Mucosa of rectum (tissue), 2 donors: ENCODE measurements at regions not wholly inside any gene's neighbourhood (a gene's known extent, or its start where the extent isn't known, plus 50 kb on each side); places are given as distances from the start of the nearest gene placed in this dataset.

Source experiments
- H3K27ac ChIP-seq, 2 donors: one replicate each; pipeline ENCODE4 v1.7.0; 2013; ENCODE audit warnings: inconsistent platforms in 2 of 2, low read depth in 2 of 2, low read length in 2 of 2
- H3K27me3 ChIP-seq, 2 donors: one replicate each; pipeline ENCODE4 v1.7.0; 2013; ENCODE audit warnings: low read length in 2 of 2; ENCODE audit not compliant: control insufficient read depth in 2 of 2, insufficient read depth in 2 of 2
- H3K36me3 ChIP-seq, 2 donors: one replicate each; pipeline ENCODE4 v1.7.0; 2013; ENCODE audit warnings: low read length in 2 of 2; ENCODE audit not compliant: control insufficient read depth in 2 of 2, insufficient read depth in 2 of 2
- H3K4me1 ChIP-seq, 2 donors: one replicate each; pipeline ENCODE4 v1.7.0; 2013; ENCODE audit warnings: low read length in 2 of 2, mild to moderate bottlenecking in 1 of 2; ENCODE audit not compliant: control insufficient read depth in 2 of 2, insufficient read depth in 2 of 2
- H3K4me3 ChIP-seq, 2 donors: one replicate each; pipeline ENCODE4 v1.7.0; 2013; ENCODE audit warnings: low read length in 2 of 2
- H3K9ac ChIP-seq, 2 donors: one replicate each; pipeline ENCODE4 v1.7.0; 2013; ENCODE audit warnings: low read length in 2 of 2, low read depth in 1 of 2, mild to moderate bottlenecking in 1 of 2
- H3K9me3 ChIP-seq, 2 donors: one replicate each; pipeline ENCODE4 v1.7.0; 2013; ENCODE audit warnings: low read length in 2 of 2; ENCODE audit not compliant: control insufficient read depth in 2 of 2
- donor health status: healthy.
- donor health status: Normal muscosa, but diverticular disease.

DNA sequence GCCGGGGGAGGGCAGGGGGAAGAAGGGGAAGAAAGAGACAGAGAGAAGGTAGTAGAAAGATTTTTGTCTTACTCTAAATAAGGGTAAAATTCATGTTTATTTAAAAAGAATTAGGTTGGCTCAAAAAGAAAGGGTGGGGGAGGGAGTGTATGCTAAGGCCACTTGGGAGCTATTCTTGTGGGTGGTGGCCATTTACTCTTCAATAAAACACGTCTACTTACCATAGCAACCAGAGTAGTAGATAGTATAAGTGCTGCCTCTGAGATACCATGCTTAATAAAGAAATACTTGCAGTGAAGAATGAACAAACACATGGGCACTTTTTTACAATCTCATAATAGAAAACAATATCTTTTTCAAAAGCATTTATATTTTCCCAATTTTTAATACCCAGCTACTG is 538.1 kb upstream of the PTBP2 start:
- Histone ChIP-seq H3K27me3 (no peaks in the 10 kb centered on the region), H3K27ac (no peak overlapping the region), H3K4me1 (no peaks in the 10 kb centered on the region), H3K4me3 (no peak overlapping the region), H3K9me3 (no peaks in the 10 kb centered on the region), H3K36me3 (no peaks in the 10 kb centered on the region), H3K9ac (no peak overlapping the region)

DNA sequence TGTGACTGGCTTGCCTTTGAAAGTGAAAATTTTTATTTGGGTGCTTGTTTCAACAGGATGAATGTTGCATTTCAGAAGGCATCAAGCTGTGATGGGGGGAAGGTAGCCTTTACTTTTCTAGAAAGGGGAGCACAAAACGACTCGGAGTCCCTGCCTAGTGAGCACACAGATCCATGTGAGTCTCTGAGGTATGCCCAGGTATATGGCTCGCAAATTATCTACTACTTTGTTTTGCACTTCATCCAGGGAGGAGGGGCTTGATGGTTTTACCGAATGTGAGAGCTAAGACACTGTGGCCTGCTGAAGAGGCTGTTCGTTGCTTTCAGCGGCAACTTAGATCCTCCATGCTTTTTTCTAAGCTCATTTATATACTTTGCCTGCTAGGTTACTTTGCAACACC is 537.7 kb upstream of the PTBP2 start:
- H3K9ac ChIP-seq: no peak overlapping the region
- no peaks in the 10 kb centered on the region for H3K36me3 ChIP-seq
- H3K9me3 ChIP-seq: no peaks in the 10 kb centered on the region
- no peaks in the 10 kb centered on the region for H3K27me3 ChIP-seq
- no peak overlapping the region for H3K4me3 ChIP-seq
- no peak overlapping the region for H3K27ac ChIP-seq
- no peaks in the 10 kb centered on the region for H3K4me1 ChIP-seq

DNA sequence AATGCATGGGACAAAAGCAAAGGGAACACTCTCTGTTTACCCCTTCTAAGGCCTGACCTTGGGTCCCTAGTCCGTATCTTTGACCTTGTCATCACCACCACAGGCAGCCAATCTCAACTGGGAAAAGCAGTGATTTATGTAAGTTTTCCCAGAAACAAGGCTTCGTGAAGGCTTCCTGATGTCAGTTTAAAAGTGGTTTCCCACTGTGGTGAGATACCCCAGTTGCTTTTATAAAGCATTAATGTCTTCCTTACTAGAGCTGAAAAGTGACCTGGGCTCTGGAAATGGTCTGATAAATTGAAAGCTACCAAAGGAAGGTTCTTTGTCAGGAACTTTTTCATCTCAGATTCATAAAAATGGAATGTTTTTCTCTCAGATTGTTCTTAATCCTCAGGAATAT is 536.4 kb upstream of the PTBP2 start:
- no peaks in the 10 kb centered on the region for H3K27me3 ChIP-seq

DNA sequence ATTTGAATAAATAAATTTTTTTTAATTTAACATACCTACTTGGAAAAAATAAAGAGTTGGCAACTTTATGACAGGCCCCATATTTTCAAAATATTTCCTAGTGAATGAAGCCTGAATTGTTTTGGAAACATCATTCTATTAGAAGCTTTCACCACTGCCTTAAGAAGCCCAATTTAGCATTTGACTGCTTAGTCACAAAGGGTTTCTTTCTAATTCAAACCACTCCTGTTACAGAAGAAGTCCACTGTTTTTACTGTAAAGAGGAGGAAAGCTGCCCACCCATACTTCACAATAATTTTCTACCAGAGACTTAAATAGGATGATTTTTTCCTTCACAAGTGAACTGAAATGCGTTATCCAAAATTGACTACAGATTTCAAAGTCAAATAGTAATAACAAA is 534.6 kb upstream of the PTBP2 start:
- Histone ChIP-seq H3K36me3 (no peaks in the 10 kb centered on the region), H3K27ac (no peak overlapping the region), H3K4me1 (no peaks in the 10 kb centered on the region), H3K27me3 (no peaks in the 10 kb centered on the region), H3K4me3 (no peak overlapping the region), H3K9me3 (no peaks in the 10 kb centered on the region), H3K9ac (no peak overlapping the region)

More for the DNA sequence above, 536.4 kb upstream of the PTBP2 start:
- Histone ChIP-seq H3K27ac (no peak overlapping the region), H3K9me3 (no peaks in the 10 kb centered on the region), H3K4me1 (no peaks in the 10 kb centered on the region), H3K4me3 (no peak overlapping the region), H3K9ac (no peak overlapping the region), H3K36me3 (no peaks in the 10 kb centered on the region)

DNA sequence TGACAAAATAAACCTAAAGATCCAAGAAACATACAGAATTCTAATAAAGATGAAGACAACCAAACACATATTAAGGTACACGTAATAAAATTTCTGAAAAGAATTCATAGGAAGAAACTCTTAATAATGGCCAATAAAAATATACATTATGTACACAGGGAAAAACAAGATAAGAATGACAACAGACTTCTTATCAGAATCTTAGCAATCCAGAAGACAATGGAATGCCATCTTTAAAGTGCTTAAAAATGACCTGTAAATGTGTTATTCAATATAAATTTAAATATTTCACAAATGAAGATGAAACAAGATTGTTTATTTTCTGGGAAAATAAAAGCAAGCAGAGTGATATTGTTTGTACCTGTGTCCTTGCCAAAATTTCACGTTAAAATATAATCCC is 530.4 kb upstream of the PTBP2 start:
- Histone ChIP-seq H3K4me1 (no peaks in the 10 kb centered on the region), H3K27ac (no peak overlapping the region), H3K4me3 (no peak overlapping the region), H3K36me3 (no peaks in the 10 kb centered on the region), H3K9me3 (no peaks in the 10 kb centered on the region), H3K27me3 (no peaks in the 10 kb centered on the region), H3K9ac (no peak overlapping the region)

DNA sequence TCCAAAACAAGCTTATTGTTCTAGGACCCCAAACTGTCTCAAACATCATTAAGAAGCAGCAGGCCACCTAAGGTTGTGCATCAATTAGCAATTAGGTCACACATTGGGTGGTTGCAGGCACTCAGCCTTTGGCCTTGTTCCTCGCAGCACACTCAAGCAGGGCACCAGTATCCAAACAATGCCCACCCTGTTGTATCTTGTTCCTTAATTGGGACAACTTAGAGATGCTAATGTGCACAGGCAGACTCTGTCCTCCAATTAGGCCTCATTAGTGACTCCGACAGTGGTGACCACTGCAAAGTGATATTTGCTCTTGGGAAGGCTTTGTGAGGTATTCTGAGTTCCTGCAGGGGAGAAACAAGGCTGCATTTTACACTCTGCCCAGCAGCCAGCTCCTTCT is 515.1 kb upstream of the PTBP2 start:
- Histone ChIP-seq H3K27me3 (no peaks in the 10 kb centered on the region), H3K36me3 (no peaks in the 10 kb centered on the region), H3K27ac (no peak overlapping the region), H3K9me3 (no peaks in the 10 kb centered on the region), H3K4me1 (no peaks in the 10 kb centered on the region), H3K9ac (no peak overlapping the region), H3K4me3 (no peak overlapping the region)

DNA sequence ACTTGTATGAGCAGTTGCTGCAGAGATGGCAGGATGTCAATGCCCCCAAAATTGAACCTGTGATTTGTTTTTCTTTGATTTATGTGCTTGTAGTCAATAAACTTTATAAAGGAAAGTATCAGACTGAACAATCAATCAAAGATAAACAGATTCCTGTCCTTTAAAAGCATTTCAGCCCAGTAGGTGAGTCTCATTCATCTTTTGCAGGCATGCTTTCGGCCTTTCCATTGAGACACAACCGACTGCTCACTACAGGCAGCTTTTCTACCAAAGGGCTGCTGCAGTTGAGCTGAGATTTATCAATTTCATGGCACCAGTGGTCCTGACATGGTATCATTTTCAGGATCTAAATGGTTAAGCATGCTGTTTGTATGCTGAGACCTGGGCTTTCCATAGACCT is 513.6 kb upstream of the PTBP2 start:
- H3K4me3 ChIP-seq: no peak overlapping the region
- no peaks in the 10 kb centered on the region for H3K36me3 ChIP-seq
- H3K9ac ChIP-seq: no peak overlapping the region
- H3K4me1 ChIP-seq: no peaks in the 10 kb centered on the region
- no peaks in the 10 kb centered on the region for H3K9me3 ChIP-seq
- no peak overlapping the region for H3K27ac ChIP-seq
- H3K27me3 ChIP-seq: no peaks in the 10 kb centered on the region

DNA sequence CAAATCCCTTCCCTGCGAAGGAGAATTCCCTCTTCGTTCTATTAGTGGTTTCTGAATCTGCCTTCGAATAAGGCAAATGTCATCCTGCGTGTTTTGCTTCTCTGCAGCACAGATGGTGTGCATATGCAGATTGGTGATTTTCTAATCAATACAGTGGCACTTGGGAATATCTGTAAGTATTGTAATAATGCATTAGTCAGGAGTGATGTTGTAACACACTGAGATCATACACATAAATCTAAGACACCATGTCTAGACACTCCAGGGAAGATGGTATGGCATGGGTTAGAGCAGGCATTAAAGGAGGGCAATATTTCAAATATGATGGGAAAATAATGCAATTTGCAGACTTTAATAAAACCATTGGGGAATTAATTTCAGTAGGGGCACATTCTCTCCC is 513.2 kb upstream of the PTBP2 start:
- Histone ChIP-seq H3K9ac (no peak overlapping the region), H3K4me3 (no peak overlapping the region), H3K4me1 (no peaks in the 10 kb centered on the region)

DNA sequence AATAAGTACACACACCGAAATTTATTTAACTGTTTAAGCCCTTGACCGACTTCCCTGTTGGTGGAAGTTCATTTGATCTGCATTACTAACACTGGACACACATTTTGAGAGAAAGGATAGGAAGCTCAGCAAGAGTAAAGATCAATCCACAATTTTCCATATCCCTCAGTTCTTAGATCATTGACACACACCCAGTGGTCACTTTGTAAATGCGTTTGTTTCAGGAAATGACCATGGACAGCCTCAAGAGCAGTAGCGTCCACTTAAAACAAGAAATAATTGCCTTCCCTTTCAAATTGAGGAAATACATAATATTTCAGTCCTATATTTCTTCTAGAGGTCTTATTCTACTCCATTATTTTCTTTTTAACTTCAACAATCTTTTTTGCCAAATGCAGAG is 511.5 kb upstream of the PTBP2 start:
- no peaks in the 10 kb centered on the region for H3K9me3 ChIP-seq
- H3K4me3 ChIP-seq: no peak overlapping the region
- no peak overlapping the region for H3K9ac ChIP-seq
- no peaks in the 10 kb centered on the region for H3K36me3 ChIP-seq
- no peaks in the 10 kb centered on the region for H3K4me1 ChIP-seq
- H3K27me3 ChIP-seq: no peaks in the 10 kb centered on the region
- H3K27ac ChIP-seq: no peak overlapping the region

More for the DNA sequence above, 513.2 kb upstream of the PTBP2 start:
- Histone ChIP-seq H3K27ac (no peak overlapping the region), H3K9me3 (no peaks in the 10 kb centered on the region), H3K27me3 (no peaks in the 10 kb centered on the region), H3K36me3 (no peaks in the 10 kb centered on the region)

DNA sequence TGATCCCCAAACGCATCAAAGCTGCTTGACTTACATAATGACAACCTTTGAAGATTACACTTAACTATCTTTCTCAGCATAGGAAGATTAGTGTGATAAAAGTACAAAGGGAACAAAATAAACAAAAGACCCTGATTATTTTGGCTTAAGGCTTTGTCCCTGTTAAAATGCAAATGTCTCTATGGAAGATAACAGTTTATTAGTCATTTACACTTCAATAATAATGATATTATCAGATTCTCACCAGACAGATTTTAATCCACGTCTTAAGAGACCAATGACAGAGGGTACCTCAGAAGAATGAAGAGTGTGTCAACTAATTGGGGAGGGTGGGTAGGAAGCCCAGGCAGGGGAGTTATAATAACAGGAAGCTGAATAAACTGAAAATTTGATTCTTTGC is 510.4 kb upstream of the PTBP2 start:
- Histone ChIP-seq H3K4me3 (no peak overlapping the region), H3K4me1 (no peaks in the 10 kb centered on the region), H3K9ac (no peak overlapping the region), H3K27me3 (no peaks in the 10 kb centered on the region), H3K27ac (no peak overlapping the region), H3K9me3 (no peaks in the 10 kb centered on the region), H3K36me3 (no peaks in the 10 kb centered on the region)

DNA sequence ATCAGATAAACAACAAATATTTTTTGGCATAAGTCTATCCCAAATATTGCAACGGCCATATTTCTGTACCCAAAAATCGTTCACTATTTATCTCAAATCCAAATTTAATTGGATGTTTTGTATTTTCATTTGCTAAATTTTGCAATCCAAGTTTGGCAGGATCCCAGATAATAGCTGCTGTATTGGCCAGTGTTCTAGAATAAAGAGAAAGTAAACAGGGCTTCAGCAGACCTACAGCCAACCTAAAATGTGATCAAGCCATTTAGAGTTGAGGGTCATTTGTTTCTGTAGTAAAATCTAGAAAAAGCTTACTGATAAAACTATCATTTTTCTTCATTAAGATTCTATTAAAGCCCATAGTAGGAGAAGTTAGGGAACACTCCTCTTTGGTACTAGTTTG is 506.6 kb upstream of the PTBP2 start:
- no peak overlapping the region for H3K9ac ChIP-seq
- H3K4me1 ChIP-seq: no peaks in the 10 kb centered on the region
- H3K36me3 ChIP-seq: no peaks in the 10 kb centered on the region
- no peaks in the 10 kb centered on the region for H3K9me3 ChIP-seq
- H3K4me3 ChIP-seq: no peak overlapping the region
- H3K27me3 ChIP-seq: no peaks in the 10 kb centered on the region
- no peak overlapping the region for H3K27ac ChIP-seq
